HG02588 (cell line): ENCODE measurements at regions not wholly inside any gene's neighbourhood (a gene's known extent, or its start where the extent isn't known, plus 50 kb on each side); places are given as distances from the start of the nearest gene placed in this dataset.

Experiments
- ATAC-seq: cut with Tn5 transposase; IDR thresholded peaks from one replicate; pipeline ENCODE4 v1.9.1; 2021; ENCODE audit warnings: mild to moderate bottlenecking, moderate library complexity; ENCODE audit not compliant: unreplicated experiment

DNA sequence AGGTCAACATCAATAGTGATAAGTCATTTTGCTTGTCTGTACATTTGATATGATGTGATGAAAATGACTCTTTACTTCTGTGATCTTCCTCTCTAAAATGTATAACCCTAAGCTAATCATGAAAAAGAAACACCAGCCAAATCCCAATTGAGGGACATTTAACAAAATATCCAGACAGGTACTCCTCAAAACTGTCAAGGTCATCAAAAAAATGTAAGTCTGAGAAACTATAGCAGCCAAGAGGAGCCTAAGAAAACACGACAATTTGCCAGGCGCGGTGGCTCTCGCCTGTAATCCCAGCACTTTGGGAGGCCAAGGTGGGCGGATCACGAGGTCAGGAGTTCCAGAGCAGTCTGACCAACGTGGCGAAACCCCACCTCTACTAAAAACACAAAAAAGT, 708.5 kb upstream of the ID4 start:
- ATAC-seq: no peak

- no peak for ATAC-seq
Measured at GRCh38 chr6:19135706-19136105, 701.5 kb upstream of the ID4 start.

- no peak for ATAC-seq
Measured at GRCh38 chr6:19137505-19137904, 699.7 kb upstream of the ID4 start.

- no peak for ATAC-seq
Measured at GRCh38 chr6:19142275-19142674, 694.9 kb upstream of the ID4 start.

- no peak for ATAC-seq
Measured at GRCh38 chr6:19150307-19150706, 686.9 kb upstream of the ID4 start.

GRCh38 chr6:19153270-19153980, 683.7 kb upstream of the ID4 start:
- ATAC-seq: no peak

GRCh38 chr6:19153981-19154295, 683.2 kb upstream of the ID4 start:
- no peak for ATAC-seq

- no peak for ATAC-seq
Measured at GRCh38 chr6:19156443-19156842, 680.7 kb upstream of the ID4 start.

- ATAC-seq: no peak
Measured at GRCh38 chr6:19157486-19157885, 679.7 kb upstream of the ID4 start.

DNA sequence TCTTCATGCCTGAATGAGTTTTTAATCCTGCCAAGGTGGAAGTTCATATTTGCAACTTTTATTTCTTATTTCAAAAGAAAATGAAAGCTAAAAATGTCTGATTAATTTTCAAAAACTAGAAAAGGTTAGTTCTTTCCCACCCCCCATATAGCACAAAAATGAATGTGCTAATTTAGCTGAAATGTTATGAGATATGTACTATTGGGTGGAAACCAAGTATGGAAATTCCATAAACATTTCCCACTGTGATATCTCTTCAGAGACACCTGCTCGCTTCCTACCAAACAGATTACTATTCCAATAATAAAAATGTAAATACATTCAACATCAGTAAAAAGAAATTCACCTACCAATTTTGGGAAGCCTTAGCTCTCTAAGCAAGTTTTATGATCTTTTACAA, 678.6 kb upstream of the ID4 start:
- ATAC-seq: no peak

- no peak for ATAC-seq
Measured at GRCh38 chr6:19159089-19159488, 678.1 kb upstream of the ID4 start.

DNA sequence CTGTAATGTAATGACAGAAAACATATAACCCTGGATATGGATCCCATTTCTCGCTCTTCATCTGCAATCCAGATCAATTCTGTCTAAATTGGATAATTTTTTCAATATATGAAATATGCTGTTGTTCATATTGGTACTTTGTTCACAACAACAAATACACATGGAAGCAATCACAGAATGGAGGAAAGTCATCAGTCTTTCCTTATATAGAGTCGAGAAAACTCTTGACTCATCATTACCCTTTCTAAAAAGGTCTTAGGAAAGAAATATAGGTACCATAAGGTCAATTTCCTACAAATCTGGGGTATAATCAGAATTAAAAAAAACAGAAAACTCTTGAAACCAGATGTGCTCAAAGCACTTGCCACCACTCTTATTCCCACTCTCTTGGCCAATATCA, 677.6 kb upstream of the ID4 start:
- no peak for ATAC-seq

- no peak for ATAC-seq
Measured at GRCh38 chr6:19160081-19160730, 677.0 kb upstream of the ID4 start.

GRCh38 chr6:19167251-19167650, 669.9 kb upstream of the ID4 start:
- no peak for ATAC-seq

DNA sequence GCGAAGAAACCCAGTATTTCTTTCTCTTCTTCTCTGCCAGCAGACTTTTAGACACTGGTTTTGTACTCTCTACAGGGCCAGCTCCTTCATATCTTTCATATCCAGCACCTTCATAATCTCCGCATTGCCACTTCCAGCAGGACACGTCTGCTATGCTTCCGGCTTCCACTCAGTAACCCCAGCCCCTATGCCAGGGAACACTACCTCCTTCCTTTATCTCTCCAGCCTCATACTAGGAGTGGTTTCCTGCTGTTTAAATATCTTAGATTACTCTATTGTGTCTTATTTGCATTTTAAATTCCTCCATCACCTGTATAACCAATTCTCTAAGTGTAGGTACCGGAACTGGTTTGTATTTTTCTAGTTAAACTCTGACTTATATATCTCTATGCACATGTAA, 667.8 kb upstream of the ID4 start:
- ATAC-seq: no peak

- ATAC-seq: no peak
Measured at GRCh38 chr6:19175023-19175422, 662.1 kb upstream of the ID4 start.

- no peak for ATAC-seq
Measured at GRCh38 chr6:19180348-19181072, 656.7 kb upstream of the ID4 start.

DNA sequence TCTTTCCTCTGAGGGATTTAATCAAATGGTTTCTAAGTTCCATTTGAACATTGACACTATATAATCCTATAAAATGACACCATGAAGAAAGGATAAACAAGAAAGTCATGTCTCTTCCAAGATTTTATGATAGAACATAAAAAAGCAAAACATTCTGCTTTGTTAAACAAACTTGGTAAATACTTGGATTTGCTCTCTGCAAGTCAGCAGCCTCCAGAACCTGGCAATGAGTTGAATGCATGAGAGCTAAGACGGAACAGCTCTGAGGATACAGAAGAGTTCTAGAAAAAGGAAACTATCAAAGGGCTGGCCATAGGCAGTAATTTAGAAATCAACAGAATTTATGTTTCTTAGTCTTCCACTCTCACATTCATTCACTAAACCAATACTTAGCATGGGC, 656.0 kb upstream of the ID4 start:
- no peak for ATAC-seq

GRCh38 chr6:19193624-19194023, 643.5 kb upstream of the ID4 start:
- ATAC-seq: no peak

GRCh38 chr6:19204445-19204844, 632.7 kb upstream of the ID4 start:
- ATAC-seq: no peak

DNA sequence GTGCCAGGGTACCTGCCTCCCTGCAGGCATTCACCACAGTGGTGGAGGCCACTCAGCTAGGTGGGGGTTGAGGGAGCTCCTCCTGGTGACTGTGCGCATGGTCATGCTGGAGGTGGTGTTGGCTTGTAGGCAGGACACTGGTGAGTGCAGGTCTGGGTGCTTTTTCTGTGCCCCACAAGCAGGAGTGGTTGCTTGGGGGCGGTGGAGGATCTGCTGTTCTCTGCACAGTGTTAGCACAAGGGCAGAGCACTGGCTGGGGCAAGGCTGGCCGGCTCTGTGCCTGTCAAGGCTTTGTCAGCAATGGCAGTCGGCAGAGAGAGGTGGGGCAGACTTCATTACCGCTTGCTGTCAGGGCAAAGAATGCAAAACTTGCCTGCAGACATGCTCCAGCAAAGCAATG, 632.1 kb upstream of the ID4 start:
- no peak for ATAC-seq

- no peak for ATAC-seq
Measured at GRCh38 chr6:19209202-19209601, 628.0 kb upstream of the ID4 start.
